Central memory CD8-positive, alpha-beta T cell (primary cell): ENCODE measurements at regions not wholly inside any gene's neighbourhood (a gene's known extent, or its start where the extent isn't known, plus 50 kb on each side); places are given as distances from the start of the nearest gene placed in this dataset.

Experiments used
- ATAC-seq: fragments of 150-1000 bp; cut with Tn5 transposase; replicated peaks from 2 replicates; pipeline ENCODE4 v1.10.0; 2022; ENCODE audit warnings: mild to moderate bottlenecking, moderate FRiP score, moderate number of reproducible peaks; ENCODE audit not compliant: poor library complexity, severe bottlenecking; ENCODE audit errors: extremely low read depth
- DNase-seq, 2 donors: peaks; one replicate each; pipeline ENCODE4 v3.0.0; 2021; ENCODE audit warnings: low spot score in 2 of 2
- H3K27ac Mint-ChIP-seq: one replicate; pipeline ENCODE4 v1.8.0; 2022; ENCODE audit warnings: low read depth, mild to moderate bottlenecking, moderate library complexity, mixed read lengths
- H3K27me3 Mint-ChIP-seq: one replicate; pipeline ENCODE4 v1.8.0; 2022; ENCODE audit warnings: mixed read lengths
- H3K36me3 Mint-ChIP-seq: one replicate; pipeline ENCODE4 v1.8.0; 2022; ENCODE audit warnings: mild to moderate bottlenecking, moderate library complexity, mixed read lengths; ENCODE audit not compliant: insufficient read depth
- H3K4me1 Mint-ChIP-seq: one replicate; pipeline ENCODE4 v1.8.0; 2022; ENCODE audit warnings: mixed read lengths
- H3K4me3 Mint-ChIP-seq: one replicate; pipeline ENCODE4 v1.8.0; 2022; ENCODE audit warnings: mild to moderate bottlenecking, moderate library complexity, mixed read lengths
- H3K9me3 Mint-ChIP-seq: one replicate; pipeline ENCODE4 v1.8.0; 2022; ENCODE audit warnings: mixed read lengths

DNA sequence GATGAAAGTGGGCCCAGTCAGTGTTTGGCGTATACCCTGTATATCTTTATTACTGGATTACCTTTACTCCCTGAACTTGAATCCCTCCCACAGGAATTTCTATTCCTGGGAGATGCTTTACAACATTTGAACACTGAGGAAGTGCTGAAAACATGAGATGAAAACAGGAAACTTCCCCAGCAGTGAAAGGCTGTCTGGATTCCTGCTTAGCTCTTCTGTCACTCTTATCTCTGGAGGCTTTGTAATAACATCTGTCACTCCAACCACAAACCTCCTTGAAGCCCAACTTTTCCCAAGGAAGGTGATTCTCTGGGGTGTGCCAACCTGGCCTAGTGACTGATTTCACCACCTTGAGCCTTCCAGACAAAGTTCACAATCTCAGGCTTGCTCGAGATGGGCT lies 264.5 kb upstream of the BMP2 start:
- H3K36me3 Mint-ChIP-seq, result peaks cover 1% of the 10 kb centered on the region
- no peak overlapping the region for H3K4me3 Mint-ChIP-seq
- ATAC-seq, result no peak
- H3K27ac Mint-ChIP-seq, result no peak overlapping the region
- H3K9me3 Mint-ChIP-seq, result peaks cover 6% of the 10 kb centered on the region
- H3K4me1 Mint-ChIP-seq, result no peaks in the 10 kb centered on the region
- H3K27me3 Mint-ChIP-seq, result no peaks in the 10 kb centered on the region
- DNase-seq, result no peak

DNA sequence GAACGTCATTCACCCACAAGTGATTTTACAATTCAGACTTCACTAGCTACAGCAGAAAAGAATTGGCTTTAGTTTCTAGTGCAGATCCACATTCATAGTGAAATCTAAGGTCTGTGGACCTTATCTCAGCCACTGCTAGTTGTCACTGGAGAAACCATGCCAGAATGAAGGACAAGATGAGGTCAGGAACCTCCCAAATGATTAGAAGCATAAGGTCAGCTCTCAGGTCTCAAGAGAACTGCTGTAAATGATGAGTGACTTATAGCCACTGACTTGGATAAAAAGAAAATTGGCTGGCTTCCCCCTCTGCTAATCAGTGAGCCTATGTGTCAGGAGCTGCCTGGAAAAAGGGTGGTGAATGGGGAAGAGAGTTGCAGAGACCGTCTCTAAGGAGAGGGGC lies 265.3 kb upstream of the BMP2 start:
- H3K27ac Mint-ChIP-seq, result no peak overlapping the region
- H3K4me3 Mint-ChIP-seq, result no peak overlapping the region
- ATAC-seq (no peak), DNase-seq (no peak)
- H3K4me1 Mint-ChIP-seq, result no peaks in the 10 kb centered on the region
- peaks cover 3% of the 10 kb centered on the region for H3K9me3 Mint-ChIP-seq
- H3K27me3 Mint-ChIP-seq, result no peaks in the 10 kb centered on the region
- H3K36me3 Mint-ChIP-seq, result peaks cover 1% of the 10 kb centered on the region

DNA sequence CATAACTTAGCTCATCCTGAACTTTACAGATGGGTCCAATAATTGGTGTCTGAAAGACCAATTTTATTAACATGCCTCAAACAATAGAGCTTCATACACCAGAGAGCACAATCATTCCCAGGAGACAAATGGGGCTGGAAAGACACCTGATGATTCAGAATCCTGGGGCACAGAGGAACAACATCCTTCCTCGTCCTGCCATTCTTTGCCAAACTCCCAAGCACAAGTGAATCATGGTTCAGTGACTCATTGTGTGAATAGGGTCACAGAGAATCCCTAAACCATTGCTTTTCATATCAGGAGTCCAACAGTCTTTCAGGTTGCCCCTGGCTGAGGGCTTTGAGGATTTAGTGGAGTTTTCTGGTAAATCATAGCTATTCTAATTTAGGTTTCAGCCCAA lies 266.4 kb upstream of the BMP2 start:
- no peaks in the 10 kb centered on the region for H3K27me3 Mint-ChIP-seq
- no peaks in the 10 kb centered on the region for H3K4me1 Mint-ChIP-seq
- H3K36me3 Mint-ChIP-seq, result peaks cover 1% of the 10 kb centered on the region
- H3K27ac Mint-ChIP-seq, result no peak overlapping the region
- DNase-seq (no peak), ATAC-seq (no peak)
- no peak overlapping the region for H3K4me3 Mint-ChIP-seq
- peaks cover 8% of the 10 kb centered on the region for H3K9me3 Mint-ChIP-seq

DNA sequence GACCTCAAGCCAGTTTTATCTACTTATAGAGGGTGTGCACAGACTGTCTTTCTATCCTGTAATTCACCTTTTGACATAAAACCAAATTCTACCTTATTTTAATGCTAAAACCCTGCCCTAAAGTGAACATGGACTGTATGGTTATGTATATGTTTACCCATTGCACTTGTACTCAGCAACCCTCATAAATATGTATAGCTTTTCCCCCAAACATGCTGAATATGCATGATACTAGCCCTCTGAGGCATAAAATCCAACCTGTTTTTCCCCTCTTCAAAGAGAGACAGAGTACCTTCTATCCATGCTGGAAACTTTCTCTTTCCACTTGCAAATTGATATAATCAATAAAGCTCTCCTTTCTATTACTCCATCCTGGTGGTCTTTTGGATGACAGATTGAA lies 267.9 kb upstream of the BMP2 start:
- H3K27ac Mint-ChIP-seq, result no peak overlapping the region
- H3K4me3 Mint-ChIP-seq, result no peak overlapping the region
- DNase-seq (no peak), ATAC-seq (no peak)
- no peaks in the 10 kb centered on the region for H3K4me1 Mint-ChIP-seq
- H3K9me3 Mint-ChIP-seq, result peaks cover 9% of the 10 kb centered on the region
- no peaks in the 10 kb centered on the region for H3K27me3 Mint-ChIP-seq
- peaks cover 1% of the 10 kb centered on the region for H3K36me3 Mint-ChIP-seq

DNA sequence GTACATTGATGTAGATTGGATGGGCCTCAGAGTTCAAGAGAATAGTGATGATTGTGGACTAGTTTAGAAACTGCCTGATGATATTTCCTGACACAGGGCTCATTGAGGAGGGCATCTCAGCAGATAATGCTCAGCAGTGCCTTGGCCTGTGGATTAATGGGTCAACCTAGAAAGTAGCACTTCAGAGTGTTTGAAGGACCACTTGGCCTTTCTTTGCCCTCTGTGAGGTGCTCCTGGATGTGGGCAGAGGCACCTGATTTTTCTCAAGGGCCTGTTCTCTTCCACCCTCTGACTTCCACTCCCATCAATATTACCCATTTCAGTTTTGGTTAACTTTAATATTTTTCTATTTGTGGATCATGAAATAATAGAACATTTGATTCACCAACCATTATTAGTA lies 270.6 kb upstream of the BMP2 start:
- H3K4me1 Mint-ChIP-seq, result no peaks in the 10 kb centered on the region
- H3K27me3 Mint-ChIP-seq, result no peaks in the 10 kb centered on the region
- no peak overlapping the region for H3K27ac Mint-ChIP-seq
- H3K36me3 Mint-ChIP-seq, result no peaks in the 10 kb centered on the region
- H3K4me3 Mint-ChIP-seq, result no peak overlapping the region
- no peak for ATAC-seq
- peaks cover 9% of the 10 kb centered on the region for H3K9me3 Mint-ChIP-seq
- DNase-seq, result no peak

DNA sequence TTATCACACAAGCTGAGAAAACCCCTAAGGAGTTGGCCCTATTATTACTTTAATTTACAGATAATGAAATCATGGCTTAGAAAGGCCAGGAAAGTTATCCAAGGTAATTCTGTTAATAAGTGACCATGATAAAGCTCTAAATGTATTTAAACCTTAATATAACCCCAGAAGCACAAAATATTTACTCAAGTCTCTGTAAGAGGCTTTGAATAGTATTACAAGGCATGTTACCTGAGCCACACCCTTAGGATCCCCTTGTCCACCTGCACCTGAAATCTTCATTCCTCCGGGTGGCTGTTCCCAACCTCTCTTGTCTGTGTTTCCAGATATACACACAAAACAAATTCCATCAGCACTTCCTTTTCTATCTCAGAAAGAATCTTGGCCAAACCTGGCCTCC lies 271.6 kb upstream of the BMP2 start:
- H3K27me3 Mint-ChIP-seq, result no peaks in the 10 kb centered on the region
- H3K9me3 Mint-ChIP-seq, result peaks cover 9% of the 10 kb centered on the region
- H3K4me1 Mint-ChIP-seq, result no peaks in the 10 kb centered on the region
- no peak overlapping the region for H3K4me3 Mint-ChIP-seq
- no peak overlapping the region for H3K27ac Mint-ChIP-seq
- DNase-seq (no peak), ATAC-seq (no peak)
- H3K36me3 Mint-ChIP-seq, result no peaks in the 10 kb centered on the region

DNA sequence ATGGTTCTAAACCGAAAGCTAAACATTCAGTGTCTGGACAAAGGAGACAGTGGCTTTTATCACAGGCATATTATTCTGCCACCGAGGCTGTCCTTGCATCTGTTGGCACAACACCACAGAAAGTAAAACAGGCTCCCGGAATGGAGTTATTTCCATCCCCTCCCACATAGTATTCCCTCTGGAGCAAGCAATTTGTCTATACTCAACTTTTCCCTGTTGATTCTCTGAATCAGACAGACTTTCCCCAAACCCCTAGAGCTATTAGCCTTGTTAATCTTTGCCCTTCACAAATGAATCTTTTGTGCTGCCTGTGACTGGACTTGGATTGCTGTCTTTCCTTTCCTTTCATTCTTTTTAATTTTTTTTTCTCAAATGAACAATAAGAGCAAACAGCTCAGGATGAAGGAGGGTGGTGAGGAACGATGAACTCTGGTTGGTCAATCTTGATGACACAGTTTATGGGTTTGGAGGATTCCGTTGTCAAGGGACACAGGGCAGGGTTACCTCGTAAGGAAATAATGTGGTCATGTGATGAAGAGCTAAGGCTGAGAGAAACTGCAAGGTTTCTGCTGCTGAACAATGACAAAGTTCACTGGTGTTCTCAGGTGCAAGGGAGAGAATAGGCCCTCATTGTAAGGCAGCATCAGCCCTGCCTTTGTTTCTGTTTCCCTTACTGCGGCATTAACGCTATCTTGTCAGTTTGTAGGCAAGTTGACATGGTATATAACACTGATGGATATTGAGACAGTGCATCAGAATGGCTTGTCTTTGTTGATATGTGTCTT lies 275.0 kb upstream of the BMP2 start:
- H3K36me3 Mint-ChIP-seq, result no peaks in the 10 kb centered on the region
- no peak overlapping the region for H3K4me3 Mint-ChIP-seq
- no peak for DNase-seq
- no peak overlapping the region for H3K27ac Mint-ChIP-seq
- ATAC-seq, result no peak
- no peaks in the 10 kb centered on the region for H3K27me3 Mint-ChIP-seq
- no peaks in the 10 kb centered on the region for H3K4me1 Mint-ChIP-seq
- peaks cover 9% of the 10 kb centered on the region for H3K9me3 Mint-ChIP-seq

DNA sequence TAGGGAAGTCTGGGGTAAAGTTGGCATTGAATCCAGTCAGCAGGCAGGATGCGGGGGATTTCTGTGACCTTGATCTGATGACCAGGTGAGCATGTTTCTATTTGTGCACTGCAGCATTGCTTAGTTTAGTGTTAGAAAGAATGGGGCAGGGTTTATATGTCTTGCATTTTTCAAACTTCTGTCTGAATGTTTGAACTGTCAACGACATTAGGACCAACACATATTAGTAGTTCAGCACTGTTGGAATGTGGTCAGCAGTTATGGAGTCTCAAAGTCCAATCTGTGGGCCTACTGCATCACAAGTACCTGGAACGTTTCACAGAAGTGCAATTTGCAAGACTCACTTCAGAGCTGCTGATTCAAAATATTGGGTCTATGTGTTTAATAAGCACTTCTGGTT lies 276.6 kb upstream of the BMP2 start:
- Mint-ChIP-seq H3K9me3 (no peaks in the 10 kb centered on the region), H3K27me3 (no peaks in the 10 kb centered on the region), H3K27ac (no peak overlapping the region), H3K4me3 (no peak overlapping the region), H3K36me3 (no peaks in the 10 kb centered on the region), H3K4me1 (no peaks in the 10 kb centered on the region)
- DNase-seq (no peak), ATAC-seq (no peak)

DNA sequence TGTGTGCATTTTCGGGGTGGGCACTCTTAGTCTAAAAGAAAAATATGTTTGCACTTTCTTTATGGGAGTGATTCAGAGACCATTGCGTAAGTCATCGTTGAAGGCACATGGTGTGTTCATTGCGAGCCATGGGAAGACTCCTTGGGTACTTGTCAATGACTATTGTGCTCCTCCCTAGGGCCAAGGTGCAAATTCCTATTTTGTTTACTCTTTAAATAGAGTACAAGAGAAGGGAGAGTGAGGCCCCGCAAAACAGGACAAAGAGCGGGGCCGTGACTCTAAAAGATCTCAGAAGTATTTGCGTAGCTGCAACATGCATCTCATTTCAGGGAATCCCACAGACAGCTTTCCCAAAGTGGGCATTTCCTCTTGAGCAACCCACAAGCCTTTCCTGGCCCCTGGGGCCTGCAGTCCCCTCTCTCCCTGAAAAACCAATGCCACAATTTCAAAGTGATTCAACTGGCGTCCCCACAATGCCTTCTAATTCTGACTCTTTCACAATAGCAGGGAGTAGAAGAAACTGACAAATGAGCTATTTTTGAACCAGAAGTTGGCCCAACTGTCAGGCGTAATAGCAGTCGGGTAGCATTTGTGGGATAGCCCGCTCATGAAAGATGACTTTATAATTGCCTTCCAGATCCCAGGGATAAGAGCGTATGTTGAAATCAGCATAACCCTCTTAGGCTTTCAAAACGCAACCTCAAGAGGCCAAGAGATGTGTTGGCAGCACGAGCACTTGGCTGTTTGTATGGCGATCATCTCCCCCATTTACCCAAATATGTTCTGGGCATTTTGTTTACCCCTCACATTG lies 277.9 kb upstream of the BMP2 start:
- Mint-ChIP-seq H3K36me3 (no peaks in the 10 kb centered on the region), H3K27ac (no peak overlapping the region), H3K9me3 (peaks cover 4% of the 10 kb centered on the region), H3K4me3 (no peak overlapping the region), H3K4me1 (no peaks in the 10 kb centered on the region), H3K27me3 (no peaks in the 10 kb centered on the region)
- DNase-seq (no peak), ATAC-seq (no peak)

DNA sequence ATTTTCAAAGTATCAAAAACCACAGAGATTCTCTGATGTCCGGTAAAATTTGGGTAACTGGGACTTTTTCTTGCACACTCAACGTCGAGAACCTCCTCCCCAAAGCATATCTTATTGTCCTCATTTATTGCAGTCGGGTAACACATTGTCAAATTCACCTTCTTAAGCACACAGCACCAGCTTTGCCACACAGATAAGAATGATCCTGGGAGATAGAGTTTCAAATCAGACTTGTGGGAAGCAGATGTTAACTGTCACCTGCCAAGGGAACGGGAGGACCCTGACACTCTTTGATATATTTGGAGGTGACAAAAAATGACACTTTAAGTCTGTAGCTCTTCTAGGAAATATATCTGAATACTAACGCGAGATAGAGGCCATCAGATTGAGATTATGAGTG lies 282.1 kb upstream of the BMP2 start:
- Mint-ChIP-seq H3K27me3 (no peaks in the 10 kb centered on the region), H3K36me3 (no peaks in the 10 kb centered on the region), H3K9me3 (peaks cover 4% of the 10 kb centered on the region), H3K4me1 (no peaks in the 10 kb centered on the region), H3K27ac (no peak overlapping the region), H3K4me3 (no peak overlapping the region)
- no peak for DNase-seq
- ATAC-seq, result no peak

DNA sequence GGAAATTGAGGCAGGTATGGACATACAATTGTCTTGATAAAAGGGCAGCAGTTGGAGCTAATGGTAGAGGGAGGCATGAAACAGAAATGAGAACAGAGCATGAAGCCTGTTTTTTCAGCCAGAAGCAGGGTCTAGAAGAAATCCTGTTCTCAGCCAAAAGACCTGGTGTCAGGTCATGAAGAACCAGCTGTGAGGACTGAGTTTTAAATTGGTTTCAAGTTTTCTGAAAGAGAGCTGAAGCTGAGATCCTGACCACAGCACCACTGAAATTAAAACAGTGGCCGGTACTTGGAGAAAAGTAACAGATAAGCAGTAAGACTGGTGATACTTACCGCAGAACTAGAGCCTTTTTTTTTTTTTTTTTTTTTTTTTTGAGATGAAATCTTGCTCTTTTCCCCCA lies 283.8 kb upstream of the BMP2 start:
- Mint-ChIP-seq H3K27me3 (no peaks in the 10 kb centered on the region), H3K36me3 (no peaks in the 10 kb centered on the region), H3K4me1 (no peaks in the 10 kb centered on the region), H3K9me3 (peaks cover 10% of the 10 kb centered on the region), H3K4me3 (no peak overlapping the region), H3K27ac (no peak overlapping the region)
- no peak for DNase-seq
- ATAC-seq, result no peak

DNA sequence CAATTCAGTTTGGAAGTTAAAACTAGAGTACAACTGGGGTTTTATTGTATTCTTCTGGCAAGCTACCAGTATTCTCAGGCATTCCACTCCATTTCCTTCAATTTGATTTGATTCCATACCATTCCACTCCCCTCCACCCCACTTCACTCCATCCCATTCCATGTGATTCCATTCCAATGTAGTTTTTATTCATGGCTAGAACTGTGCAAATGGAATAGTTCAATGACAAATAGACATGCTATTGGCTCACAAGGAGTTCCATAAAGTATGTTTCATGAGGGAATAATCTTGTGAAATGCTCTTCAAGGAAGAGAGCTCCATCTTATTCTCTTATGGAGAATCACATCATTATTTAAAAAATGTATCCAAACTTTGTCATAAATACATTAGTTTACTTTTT lies 285.0 kb upstream of the BMP2 start:
- ATAC-seq (no peak), DNase-seq (no peak)
- Mint-ChIP-seq H3K9me3 (peaks cover 10% of the 10 kb centered on the region), H3K4me1 (no peaks in the 10 kb centered on the region), H3K36me3 (no peaks in the 10 kb centered on the region), H3K4me3 (no peak overlapping the region), H3K27ac (no peak overlapping the region), H3K27me3 (no peaks in the 10 kb centered on the region)
